Calu3 (cell line): ENCODE measurements at regions not wholly inside any gene's neighbourhood (a gene's known extent, or its start where the extent isn't known, plus 50 kb on each side); places are given as distances from the start of the nearest gene placed in this dataset. TPM values are rescaled to one million over a fixed set of nuclear protein-coding genes. Genes with fewer than 3 reads are reported as not detected.
A peak's percentile ranks its signal among the peaks of the same experiment; 100 is the strongest.
"Not testable (repeated sequence)": the region's sequence is repeated elsewhere in the genome, so short reads cannot be mapped to it uniquely, and the experiment has no call there.

Experiments
- BruUV-seq: library from RNA; stranded (reverse); fragments of 400-500 nt; replicated peaks from 2 replicates; lab custom pipeline; 2021; lab: Mats Ljungman, UMichigan
- CTCF ChIA-PET: fragments of 300-600 bp; sonication (Branson Sonifier 250); formaldehyde crosslinking; loops from one replicate; lab custom pipeline; 2022; ENCODE audit warnings: antibody characterized with exemption; lab: Charles Lee
- DNase-seq: peaks from one replicate; pipeline ENCODE4 v3.0.0; 2022
- H3K27ac Mint-ChIP-seq: one replicate; pipeline ENCODE4 v1.8.0; 2022; ENCODE audit warnings: mixed read lengths; ENCODE audit not compliant: unreplicated experiment
- H3K27me3 Mint-ChIP-seq: one replicate; pipeline ENCODE4 v1.8.0; 2022; ENCODE audit warnings: mixed read lengths; ENCODE audit not compliant: unreplicated experiment
- H3K36me3 Mint-ChIP-seq: one replicate; pipeline ENCODE4 v1.8.0; 2022; ENCODE audit warnings: mild to moderate bottlenecking, moderate library complexity, mixed read lengths; ENCODE audit not compliant: insufficient read depth, unreplicated experiment
- H3K4me1 Mint-ChIP-seq: one replicate; pipeline ENCODE4 v1.8.0; 2022; ENCODE audit warnings: mild to moderate bottlenecking, low read depth, mixed read lengths; ENCODE audit not compliant: unreplicated experiment
- H3K4me3 Mint-ChIP-seq: one replicate; pipeline ENCODE4 v1.8.0; 2022; ENCODE audit warnings: mild to moderate bottlenecking, low read depth, moderate library complexity, mixed read lengths; ENCODE audit not compliant: unreplicated experiment
- H3K9me3 Mint-ChIP-seq: one replicate; pipeline ENCODE4 v1.8.0; 2022; ENCODE audit warnings: low read depth, mixed read lengths; ENCODE audit not compliant: unreplicated experiment
- intact Hi-C: fragments of 100-400 bp; cut with micrococcal nuclease; formaldehyde crosslinking; loops from one replicate; pipeline ENCODE4 v1.10.0; 2022; ENCODE audit not compliant: unreplicated experiment
- microRNA-seq: library from miRNA; unstranded; fragments of <30 nt; microRNA quantifications from one replicate; pipeline ENCODE4 v1.2.0, GENCODE V29; 2022

DNA sequence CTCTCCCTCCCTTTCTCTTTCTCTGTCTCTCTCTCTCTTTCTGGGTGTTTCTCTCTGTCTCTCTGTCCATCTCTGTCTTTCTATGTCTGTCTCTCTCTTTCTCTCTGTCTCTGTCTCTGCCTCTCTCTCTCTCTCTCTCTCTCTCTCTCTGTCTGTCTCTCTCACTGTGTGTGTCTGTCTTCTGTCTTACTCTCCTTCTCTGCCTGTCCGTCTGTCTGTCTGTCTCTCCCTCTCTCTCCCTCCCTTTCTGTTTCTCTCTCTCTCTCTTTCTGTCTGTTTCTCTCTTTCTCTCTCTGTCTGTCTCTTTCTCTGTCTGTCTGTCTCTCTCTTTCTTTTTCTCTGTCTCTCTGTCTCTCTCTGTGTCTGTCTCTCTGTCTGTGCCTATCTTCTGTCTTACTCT, 2287.3 kb upstream of the TPTE start:
- BruUV-seq, H3K27ac Mint-ChIP-seq, CTCF ChIA-PET, H3K9me3 Mint-ChIP-seq, H3K4me1 Mint-ChIP-seq, intact Hi-C loops, H3K4me3 Mint-ChIP-seq, H3K36me3 Mint-ChIP-seq: not testable (repeated sequence)
- peaks cover 14% of the 10 kb centered on the region for H3K27me3 Mint-ChIP-seq
- DNase-seq, result peak; percentile 0

DNA sequence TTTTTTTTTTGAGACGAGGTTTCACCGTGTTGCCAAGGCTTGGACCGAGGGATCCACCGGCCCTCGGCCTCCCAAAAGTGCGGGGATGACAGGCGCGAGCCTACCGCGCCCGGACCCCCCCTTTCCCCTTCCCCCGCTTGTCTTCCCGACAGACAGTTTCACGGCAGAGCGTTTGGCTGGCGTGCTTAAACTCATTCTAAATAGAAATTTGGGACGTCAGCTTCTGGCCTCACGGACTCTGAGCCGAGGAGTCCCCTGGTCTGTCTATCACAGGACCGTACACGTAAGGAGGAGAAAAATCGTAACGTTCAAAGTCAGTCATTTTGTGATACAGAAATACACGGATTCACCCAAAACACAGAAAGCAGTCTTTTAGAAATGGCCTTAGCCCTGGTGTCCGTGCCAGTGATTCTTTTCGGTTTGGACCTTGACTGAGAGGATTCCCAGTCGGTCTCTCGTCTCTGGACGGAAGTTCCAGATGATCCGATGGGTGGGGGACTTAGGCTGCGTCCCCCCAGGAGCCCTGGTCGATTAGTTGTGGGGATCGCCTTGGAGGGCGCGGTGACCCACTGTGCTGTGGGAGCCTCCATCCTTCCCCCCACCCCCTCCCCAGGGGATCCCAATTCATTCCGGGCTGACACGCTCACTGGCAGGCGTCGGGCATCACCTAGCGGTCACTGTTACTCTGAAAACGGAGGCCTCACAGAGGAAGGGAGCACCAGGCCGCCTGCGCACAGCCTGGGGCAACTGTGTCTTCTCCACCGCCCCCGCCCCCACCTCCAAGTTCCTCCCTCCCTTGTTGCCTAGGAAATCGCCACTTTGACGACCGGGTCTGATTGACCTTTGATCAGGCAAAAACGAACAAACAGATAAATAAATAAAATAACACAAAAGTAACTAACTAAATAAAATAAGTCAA, 2276.4 kb upstream of the TPTE start:
- CTCF ChIA-PET, BruUV-seq, H3K36me3 Mint-ChIP-seq, H3K27me3 Mint-ChIP-seq, H3K4me3 Mint-ChIP-seq, intact Hi-C loops, H3K27ac Mint-ChIP-seq, H3K9me3 Mint-ChIP-seq, DNase-seq, H3K4me1 Mint-ChIP-seq: not testable (repeated sequence)

DNA sequence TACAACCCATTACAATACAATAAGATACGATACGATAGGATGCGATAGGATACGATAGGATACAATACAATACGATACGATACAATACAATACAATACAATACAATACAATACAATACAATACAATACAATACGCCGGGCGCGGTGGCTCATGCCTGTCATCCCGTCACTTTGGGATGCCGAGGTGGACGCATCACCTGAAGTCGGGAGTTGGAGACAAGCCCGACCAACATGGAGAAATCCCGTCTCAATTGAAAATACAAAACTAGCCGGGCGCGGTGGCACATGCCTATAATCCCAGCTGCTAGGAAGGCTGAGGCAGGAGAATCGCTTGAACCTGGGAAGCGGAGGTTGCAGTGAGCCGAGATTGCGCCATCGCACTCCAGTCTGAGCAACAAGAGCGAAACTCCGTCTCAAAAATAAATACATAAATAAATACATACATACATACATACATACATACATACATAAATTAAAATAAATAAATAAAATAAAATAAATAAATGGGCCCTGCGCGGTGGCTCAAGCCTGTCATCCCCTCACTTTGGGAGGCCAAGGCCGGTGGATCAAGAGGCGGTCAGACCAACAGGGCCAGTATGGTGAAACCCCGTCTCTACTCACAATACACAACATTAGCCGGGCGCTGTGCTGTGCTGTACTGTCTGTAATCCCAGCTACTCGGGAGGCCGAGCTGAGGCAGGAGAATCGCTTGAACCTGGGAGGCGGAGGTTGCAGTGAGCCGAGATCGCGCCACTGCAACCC, 2275.6 kb upstream of the TPTE start:
- H3K4me1 Mint-ChIP-seq, H3K27ac Mint-ChIP-seq, DNase-seq, H3K9me3 Mint-ChIP-seq, H3K4me3 Mint-ChIP-seq, H3K36me3 Mint-ChIP-seq, intact Hi-C loops, CTCF ChIA-PET, H3K27me3 Mint-ChIP-seq, BruUV-seq: not testable (repeated sequence)

DNA sequence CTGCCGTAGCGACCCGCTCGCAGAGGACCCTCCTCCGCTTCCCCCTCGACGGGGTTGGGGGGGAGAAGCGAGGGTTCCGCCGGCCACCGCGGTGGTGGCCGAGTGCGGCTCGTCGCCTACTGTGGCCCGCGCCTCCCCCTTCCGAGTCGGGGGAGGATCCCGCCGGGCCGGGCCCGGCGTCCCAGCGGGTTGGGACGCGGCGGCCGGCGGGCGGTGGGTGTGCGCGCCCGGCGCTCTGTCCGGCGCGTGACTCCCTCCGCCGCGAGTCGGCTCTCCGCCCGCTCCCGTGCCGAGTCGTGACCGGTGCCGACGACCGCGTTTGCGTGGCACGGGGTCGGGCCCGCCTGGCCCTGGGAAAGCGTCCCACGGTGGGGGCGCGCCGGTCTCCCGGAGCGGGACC, 2269.7 kb upstream of the TPTE start:
- H3K9me3 Mint-ChIP-seq, H3K36me3 Mint-ChIP-seq, intact Hi-C loops, H3K27me3 Mint-ChIP-seq, H3K4me3 Mint-ChIP-seq, H3K27ac Mint-ChIP-seq, DNase-seq, BruUV-seq, H3K4me1 Mint-ChIP-seq, CTCF ChIA-PET: not testable (repeated sequence)

DNA sequence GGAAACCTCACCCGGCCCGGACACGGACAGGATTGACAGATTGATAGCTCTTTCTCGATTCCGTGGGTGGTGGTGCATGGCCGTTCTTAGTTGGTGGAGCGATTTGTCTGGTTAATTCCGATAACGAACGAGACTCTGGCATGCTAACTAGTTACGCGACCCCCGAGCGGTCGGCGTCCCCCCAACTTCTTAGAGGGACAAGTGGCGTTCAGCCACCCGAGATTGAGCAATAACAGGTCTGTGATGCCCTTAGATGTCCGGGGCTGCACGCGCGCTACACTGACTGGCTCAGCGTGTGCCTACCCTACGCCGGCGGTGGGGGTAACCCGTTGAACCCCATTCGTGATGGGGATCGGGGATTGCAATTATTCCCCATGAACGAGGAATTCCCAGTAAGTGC, 2266.3 kb upstream of the TPTE start:
- DNase-seq, result peak; percentile 0
- H3K27ac Mint-ChIP-seq, H3K4me3 Mint-ChIP-seq, H3K4me1 Mint-ChIP-seq, BruUV-seq, H3K27me3 Mint-ChIP-seq, intact Hi-C loops, H3K9me3 Mint-ChIP-seq, H3K36me3 Mint-ChIP-seq, CTCF ChIA-PET: not testable (repeated sequence)

DNA sequence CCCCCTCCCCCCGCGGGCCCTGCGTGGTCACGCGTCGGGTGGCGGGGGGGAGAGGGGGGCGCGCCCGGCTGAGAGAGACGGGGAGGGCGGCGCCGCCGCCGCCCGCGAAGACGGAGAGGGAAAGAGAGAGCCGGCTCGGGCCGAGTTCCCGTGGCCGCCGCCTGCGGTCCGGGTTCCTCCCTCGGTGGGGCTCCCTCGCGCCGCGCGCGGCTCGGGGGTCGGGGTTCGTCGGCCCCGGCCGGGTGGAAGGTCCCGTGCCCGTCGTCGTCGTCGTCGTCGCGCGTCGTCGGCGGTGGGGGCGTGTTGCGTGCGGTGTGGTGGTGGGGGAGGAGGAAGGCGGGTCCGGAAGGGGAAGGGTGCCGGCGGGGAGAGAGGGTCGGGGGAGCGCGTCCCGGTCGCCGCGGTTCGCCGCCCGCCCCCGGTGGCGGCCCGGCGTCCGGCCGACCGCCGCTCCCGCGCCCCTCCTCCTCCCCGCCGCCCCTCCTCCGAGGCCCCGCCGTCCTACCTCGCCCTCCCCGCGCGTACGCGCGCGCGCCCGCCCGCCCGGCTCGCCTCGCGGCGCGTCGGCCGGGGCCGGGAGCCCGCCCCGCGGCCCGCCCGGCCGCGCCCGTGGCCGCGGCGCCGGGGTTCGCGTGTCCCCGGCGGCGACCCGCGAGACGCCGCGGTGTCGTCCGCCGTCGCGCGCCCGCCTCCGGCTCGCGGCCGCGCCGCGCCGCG, 2264.1 kb upstream of the TPTE start:
- H3K4me3 Mint-ChIP-seq, CTCF ChIA-PET, BruUV-seq, intact Hi-C loops, H3K27me3 Mint-ChIP-seq, H3K9me3 Mint-ChIP-seq, H3K27ac Mint-ChIP-seq, H3K4me1 Mint-ChIP-seq, H3K36me3 Mint-ChIP-seq: not testable (repeated sequence)
- peak; percentile 0 for DNase-seq

DNA sequence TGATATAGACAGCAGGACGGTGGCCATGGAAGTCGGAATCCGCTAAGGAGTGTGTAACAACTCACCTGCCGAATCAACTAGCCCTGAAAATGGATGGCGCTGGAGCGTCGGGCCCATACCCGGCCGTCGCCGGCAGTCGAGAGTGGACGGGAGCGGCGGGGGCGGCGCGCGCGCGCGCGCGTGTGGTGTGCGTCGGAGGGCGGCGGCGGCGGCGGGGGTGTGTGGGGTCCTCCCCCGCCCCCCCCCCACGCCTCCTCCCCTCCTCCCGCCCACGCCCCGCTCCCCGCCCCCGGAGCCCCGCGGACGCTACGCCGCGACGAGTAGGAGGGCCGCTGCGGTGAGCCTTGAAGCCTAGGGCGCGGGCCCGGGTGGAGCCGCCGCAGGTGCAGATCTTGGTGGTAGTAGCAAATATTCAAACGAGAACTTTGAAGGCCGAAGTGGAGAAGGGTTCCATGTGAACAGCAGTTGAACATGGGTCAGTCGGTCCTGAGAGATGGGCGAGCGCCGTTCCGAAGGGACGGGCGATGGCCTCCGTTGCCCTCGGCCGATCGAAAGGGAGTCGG, 2261.2 kb upstream of the TPTE start:
- H3K27me3 Mint-ChIP-seq, H3K36me3 Mint-ChIP-seq, intact Hi-C loops, H3K4me3 Mint-ChIP-seq, H3K27ac Mint-ChIP-seq, BruUV-seq, H3K9me3 Mint-ChIP-seq, DNase-seq, CTCF ChIA-PET, H3K4me1 Mint-ChIP-seq: not testable (repeated sequence)

Small RNA genes lying in the stretch of these regions (microRNA-seq; reads per million reads assigned to microRNA genes)
- gene MIR3648-1 (not detected), gene MIR3687-1 (not detected), gene MIR6724-1 (not detected), gene MIR6724-2 (not detected)
